GM12892 (cell line): ENCODE measurements at regions not wholly inside any gene's neighbourhood (a gene's known extent, or its start where the extent isn't known, plus 50 kb on each side); places are given as distances from the start of the nearest gene placed in this dataset.

Source experiments
- POLR2A ChIP-seq: IDR thresholded peaks from 2 replicates; pipeline ENCODE4 v1.6.1; 2011; ENCODE audit warnings: low read depth, low read length, control low read depth
- POLR2AphosphoS5 ChIP-seq: IDR thresholded peaks from 2 replicates; pipeline ENCODE4 v1.6.1; 2011; ENCODE audit warnings: low read depth, low read length, control low read depth
- TAF1 ChIP-seq: IDR thresholded peaks from 2 replicates; pipeline ENCODE4 v1.6.1; 2011; ENCODE audit warnings: low read depth, mild to moderate bottlenecking, control low read depth, low read length, borderline replicate concordance

DNA sequence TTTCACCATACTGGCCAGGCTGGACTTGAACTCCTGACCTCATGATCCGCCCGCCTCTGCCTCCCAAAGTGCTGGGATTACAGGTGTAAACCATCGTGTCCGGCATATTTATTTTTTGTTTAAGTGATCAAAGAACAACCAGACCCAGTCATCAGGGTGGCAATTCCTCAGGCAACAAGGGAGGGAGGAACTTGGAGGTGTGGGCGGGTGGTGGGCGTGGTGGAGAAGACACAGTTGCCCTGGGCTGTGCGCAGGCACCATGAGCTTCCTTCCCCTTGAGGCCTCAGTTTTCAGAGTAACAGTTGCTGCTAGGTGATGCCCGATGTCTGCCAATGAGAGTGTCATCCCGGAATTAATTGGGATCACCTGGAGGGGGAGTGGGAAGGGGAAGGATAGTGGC lies 191.7 kb downstream of the ALG10 start:
- TF ChIP-seq POLR2AphosphoS5: no peak
- TF ChIP-seq POLR2A: no peak
- no peak for TF ChIP-seq TAF1
